GM21619 (cell line): ENCODE measurements at regions not wholly inside any gene's neighbourhood (a gene's known extent, or its start where the extent isn't known, plus 50 kb on each side); places are given as distances from the start of the nearest gene placed in this dataset.
A peak's percentile ranks its signal among the peaks of the same experiment; 100 is the strongest.

Source experiments
- ATAC-seq: cut with Tn5 transposase; IDR thresholded peaks from one replicate; pipeline ENCODE4 v1.9.1; 2021; ENCODE audit not compliant: unreplicated experiment

DNA sequence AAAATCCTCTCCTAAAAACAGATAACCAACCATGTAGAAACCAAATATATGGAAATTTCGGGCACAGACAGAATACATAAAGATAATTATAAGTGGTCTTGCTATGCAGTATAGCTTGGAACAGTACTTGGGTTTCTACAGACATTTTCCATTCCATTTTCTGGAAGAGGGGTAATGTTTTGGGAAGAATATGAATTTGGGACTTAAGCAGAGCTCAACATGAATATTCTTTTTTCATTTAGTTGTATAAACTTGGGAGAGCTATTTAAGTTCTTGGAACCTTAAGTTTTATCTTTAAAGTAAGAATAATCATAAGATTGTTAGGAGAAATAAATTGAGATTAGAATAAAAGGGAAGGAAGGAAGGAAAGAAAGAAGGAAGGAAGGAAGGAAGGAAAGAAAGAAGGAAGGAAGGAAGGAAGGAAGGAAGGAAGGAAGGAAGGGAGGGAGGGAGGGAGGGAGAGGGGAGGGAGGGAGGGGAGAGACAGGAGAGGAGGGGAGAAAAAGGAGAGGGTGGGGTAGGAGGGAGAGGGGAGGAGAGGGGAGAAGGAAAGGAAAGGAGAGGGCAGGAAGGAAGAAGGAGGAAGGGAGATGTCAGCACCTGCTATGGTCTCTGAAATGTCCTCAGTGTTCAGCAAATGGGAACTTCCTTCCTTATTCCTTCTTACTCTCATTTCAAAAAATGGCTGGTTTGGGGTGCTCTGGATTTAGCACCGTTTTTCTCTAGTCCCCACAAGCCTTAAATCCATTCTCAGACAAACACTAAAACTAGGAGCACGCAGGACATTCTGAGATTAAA, 248.3 kb downstream of the LY86 start:
- ATAC-seq = no peak

- ATAC-seq = no peak
Measured at GRCh38 chr6:6837541-6838080, 249.1 kb downstream of the LY86 start.

GRCh38 chr6:6840831-6841291, 252.3 kb downstream of the LY86 start:
- no peak for ATAC-seq

DNA sequence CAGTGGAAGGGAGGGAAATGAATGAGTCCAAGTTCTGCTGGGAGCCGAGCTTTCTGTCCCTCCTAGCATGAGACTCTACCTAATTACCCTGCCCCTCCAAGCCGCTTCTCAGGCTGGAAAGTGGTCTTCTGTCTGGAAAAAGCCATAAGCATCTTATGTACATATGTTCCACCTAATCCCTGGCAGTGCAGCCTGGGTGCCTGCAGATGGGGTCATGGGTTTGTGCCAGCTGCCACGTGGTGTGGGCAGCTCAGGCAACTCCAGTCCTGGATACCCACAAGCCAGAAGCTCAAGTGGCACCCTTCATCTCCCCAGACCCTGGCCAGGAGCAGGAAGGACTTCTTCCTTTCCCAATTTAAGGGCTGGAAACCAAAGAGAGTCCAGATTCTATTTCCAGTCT, 253.1 kb downstream of the LY86 start:
- no peak for ATAC-seq

DNA sequence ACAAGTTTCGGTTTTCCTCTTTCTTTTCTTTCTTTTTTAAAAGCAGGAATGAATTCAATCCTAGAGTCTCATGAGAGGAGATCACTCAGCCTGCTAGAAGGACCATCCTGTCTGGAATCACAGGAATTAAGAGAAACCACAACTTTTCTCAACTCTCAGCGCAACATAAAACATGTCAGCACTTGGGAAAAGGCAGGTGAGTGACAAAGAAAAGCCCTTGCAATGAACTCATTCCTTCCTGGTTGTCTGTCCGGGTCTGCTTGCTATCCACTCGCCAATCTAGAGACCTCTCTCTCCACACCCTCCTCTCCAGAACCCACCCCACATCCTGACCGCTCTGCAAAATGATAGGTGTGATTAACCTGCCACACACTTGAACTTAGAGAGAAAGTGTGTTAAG, 253.8 kb downstream of the LY86 start:
- ATAC-seq = no peak

GRCh38 chr6:6843057-6843627, 254.6 kb downstream of the LY86 start:
- no peak for ATAC-seq

- ATAC-seq = no peak
Measured at GRCh38 chr6:6843777-6844176, 255.3 kb downstream of the LY86 start.

GRCh38 chr6:6844530-6844929, 256.0 kb downstream of the LY86 start:
- ATAC-seq = no peak

GRCh38 chr6:6845603-6846002, 257.1 kb downstream of the LY86 start:
- no peak for ATAC-seq

DNA sequence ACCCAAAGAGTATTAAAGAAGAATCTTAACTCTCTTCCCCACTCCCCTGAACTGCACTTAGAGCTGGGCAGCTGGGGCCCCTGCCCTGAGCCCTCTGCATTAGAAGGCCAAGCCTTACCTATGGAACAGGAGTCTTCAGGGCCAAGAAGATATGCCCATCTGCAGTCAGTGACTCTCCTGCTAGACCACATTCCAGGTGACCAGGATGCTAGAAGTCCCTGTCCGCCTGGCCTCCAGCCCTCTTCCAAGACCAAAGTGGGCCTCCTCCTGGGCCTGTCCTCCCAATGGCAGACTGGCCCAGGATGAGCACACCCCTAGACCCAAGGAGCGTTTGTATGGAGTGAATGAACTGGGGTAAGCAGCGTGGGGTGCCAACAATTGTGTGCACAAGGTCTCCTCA, 259.1 kb downstream of the LY86 start:
- no peak for ATAC-seq

- ATAC-seq = no peak
Measured at GRCh38 chr6:6851059-6851948, 256.5 kb upstream of the RREB1 start.

GRCh38 chr6:6851949-6852261, 255.9 kb upstream of the RREB1 start:
- ATAC-seq = no peak

DNA sequence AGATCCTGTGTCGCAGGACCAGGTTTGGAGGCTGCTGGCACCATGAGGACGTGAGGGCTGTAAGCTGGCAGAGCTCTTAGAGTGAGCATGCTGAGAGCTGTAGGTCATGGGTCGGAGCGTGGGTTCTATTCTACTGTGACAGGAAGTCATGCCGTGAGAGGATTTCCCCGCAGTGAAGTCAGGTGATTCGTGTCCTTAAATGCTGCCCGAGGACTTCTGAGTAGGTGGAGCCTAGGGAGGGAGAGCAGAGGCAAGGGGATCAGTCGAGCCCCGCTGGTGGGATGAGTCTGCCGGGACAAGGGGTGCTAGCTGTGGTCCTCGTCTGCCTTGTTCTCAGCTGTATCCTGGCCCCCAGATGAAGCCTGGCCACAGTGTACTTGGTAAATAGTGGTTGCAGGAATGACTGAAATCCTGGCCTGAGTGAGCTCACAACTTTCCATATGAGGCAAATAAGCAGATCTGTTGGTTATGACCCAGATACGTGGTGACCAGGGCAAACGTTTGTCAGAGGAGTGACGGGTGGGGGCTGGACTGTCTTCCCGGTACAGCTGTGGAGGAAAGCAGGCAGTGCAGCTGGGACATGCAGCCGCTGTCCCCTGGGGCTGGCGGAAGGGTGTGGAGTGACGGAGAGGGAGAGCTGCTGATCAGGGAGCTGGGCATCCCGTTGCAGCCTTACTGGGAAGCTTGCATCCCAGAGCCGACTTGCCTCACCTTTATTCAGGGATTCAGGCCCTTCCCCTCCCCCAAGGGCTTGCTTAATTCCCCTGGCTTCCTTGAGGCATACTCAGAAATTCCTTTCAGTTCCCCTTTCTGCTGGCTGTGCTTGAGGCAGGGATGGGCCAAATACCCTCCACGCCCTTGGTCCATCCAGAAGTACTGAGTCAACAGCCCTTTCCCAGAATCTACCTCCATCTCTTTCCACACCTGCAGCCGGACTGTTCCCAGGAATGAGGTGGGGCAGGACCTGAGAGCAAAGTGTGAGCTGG, 250.9 kb upstream of the RREB1 start:
- ATAC-seq = peak; percentile 75

DNA sequence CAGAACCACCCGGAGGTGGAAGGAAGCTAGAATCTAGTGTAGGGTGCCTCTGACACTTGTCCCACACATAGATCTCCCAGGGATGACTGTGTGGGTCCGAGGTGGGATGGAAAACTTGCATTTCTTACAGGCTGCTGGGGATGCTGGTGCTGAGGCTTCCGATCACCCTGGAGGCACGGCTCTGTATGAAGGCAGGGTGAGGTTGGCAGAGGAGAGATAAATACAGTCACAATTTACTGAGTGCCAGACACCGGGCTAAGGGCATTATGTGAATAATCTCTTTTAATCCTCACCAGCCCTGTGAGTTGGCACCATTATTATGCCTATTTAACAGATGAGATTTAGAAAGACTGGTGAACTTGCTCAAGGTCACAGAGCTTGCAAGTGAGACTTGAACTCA, 250.2 kb upstream of the RREB1 start:
- ATAC-seq = no peak

DNA sequence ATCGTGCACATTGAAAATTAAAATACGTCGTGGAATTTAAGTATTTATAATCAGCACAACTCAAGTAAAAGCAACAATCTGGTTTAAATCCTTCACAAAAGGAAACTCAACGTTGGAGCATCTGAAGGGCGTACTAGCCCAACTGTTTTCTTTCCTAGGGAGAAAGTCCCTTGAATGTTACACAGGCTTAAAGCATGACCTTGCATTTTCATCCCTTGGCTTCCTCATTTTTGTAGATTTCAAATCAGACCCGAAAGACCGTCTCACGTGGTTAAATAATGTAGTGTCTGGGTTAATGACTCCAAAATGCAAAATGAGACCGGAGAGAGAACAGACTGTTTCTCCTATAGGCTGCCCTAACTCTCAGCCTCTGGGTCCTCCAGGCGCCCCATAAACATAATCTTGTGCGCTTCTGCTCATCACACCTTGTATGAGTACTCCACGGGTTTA, 249.2 kb upstream of the RREB1 start:
- ATAC-seq = no peak

DNA sequence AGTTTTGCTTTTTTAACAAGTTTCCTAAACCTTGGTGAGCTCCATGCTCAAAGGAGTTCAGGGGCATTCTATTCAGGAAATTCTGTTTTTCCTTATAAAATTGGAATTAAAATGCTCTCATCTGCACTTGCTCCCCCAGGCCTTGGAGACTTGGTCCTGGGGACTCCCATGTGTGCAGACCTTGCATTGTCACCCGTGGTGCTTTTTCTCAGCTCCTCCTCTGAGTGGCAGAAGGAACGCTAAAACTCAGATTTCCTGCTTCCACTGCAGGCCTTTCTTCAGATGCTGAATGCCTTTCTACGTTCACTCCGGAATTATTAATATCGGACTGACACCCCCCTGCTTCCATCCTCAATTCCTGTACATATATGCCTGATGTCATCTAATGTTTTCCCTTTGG, 248.7 kb upstream of the RREB1 start:
- ATAC-seq = no peak

- ATAC-seq = no peak
Measured at GRCh38 chr6:6859722-6860121, 248.0 kb upstream of the RREB1 start.

DNA sequence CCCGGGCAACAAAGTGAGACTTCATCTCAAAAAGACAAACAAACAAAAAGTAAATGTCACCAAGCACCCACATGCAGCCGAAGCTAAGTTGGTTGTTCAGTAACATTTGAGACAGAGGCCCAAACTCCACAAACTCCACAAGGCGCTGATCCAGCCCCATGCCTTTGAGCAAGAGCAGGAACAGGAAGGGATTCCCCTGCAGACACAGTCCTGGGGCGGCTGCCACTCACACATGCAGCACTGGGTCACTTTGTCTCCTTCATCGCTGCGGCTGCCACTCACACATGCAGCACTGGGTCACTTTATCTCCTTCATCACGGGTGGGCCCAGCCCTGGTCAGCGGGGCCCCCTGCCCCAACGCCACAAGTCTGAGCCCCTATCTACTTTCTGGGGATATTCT, 246.9 kb upstream of the RREB1 start:
- no peak for ATAC-seq

- ATAC-seq = no peak
Measured at GRCh38 chr6:6861351-6861894, 246.3 kb upstream of the RREB1 start.

- no peak for ATAC-seq
Measured at GRCh38 chr6:6861995-6862394, 245.8 kb upstream of the RREB1 start.
